Left kidney (tissue), 1 donor: ENCODE measurements at regions not wholly inside any gene's neighbourhood (a gene's known extent, or its start where the extent isn't known, plus 50 kb on each side); places are given as distances from the start of the nearest gene placed in this dataset.

ENCODE experiments used
- DNase-seq: peaks from one replicate; pipeline ENCODE4 v3.0.0-alpha.2; 2013

DNA sequence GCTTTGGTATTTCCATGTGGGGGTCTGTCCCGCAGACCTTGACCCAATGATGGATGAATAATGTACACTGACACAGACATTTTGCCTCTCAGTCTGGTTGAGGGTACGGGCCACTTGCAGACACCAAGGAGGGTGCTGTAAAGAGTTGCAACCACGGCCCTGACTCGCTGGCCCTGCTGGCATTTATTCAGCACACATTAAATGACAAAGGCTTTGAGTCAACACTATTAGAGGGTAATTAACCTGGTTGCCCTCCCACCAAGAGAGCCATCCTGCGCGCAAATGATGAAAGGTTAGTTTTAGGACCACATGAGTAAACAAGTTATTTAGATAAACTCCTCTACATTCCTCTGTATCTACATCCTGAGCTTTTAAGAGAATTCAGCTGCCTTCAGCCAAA, 308.9 kb upstream of the MMS22L start:
- DNase-seq = no peak

GRCh38 chr6:97594844-97595243, 311.8 kb upstream of the MMS22L start:
- DNase-seq = peak; percentile 17

- DNase-seq = no peak
Measured at GRCh38 chr6:97621111-97621510, 338.1 kb upstream of the MMS22L start.

GRCh38 chr6:97626671-97627441, 343.8 kb upstream of the MMS22L start:
- peak; percentile 0 for DNase-seq

DNA sequence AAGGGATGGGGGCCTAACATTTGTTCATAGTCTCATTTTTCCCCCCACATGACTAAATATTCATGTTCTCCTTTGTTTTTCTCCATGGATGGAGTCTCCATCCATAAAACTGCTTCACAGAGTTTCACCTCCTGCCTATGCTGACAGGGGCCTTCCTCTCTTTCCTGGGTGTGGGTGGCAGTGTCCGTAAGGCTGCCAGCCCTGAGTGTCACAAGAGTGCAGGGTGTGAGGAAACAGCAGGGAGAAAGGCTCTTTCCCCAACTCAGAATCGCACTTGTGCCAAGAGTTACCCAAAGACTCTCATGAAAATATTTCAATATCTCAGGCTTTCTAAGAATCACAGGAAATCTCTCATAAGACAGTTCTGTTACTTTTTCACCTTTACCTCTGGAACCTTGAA, 346.2 kb upstream of the MMS22L start:
- DNase-seq = no peak

- DNase-seq = no peak
Measured at GRCh38 chr6:97630604-97631003, 347.6 kb upstream of the MMS22L start.

GRCh38 chr6:97632341-97632740, 349.3 kb upstream of the MMS22L start:
- DNase-seq = no peak

GRCh38 chr6:97639702-97640101, 356.7 kb upstream of the MMS22L start:
- DNase-seq = no peak

- no peak for DNase-seq
Measured at GRCh38 chr6:97644353-97644752, 361.3 kb upstream of the MMS22L start.

DNA sequence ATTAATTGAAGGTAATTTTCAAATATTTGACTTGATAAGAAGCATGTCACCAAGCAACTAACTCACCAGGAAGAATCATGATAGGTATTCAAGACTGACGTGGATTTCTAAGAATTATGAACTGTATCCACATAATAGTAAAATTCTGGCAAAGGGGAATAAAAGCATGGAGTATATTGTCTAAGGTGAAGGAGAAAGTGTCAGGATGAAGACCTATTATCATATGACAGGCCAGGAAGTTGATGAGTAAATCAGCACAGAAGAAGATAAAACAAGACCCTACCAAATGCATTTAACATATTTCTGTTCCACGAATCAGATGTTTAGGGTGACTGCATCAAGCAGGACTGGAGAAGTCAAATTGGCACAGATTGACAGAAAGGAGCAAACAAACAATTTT, 362.7 kb upstream of the MMS22L start:
- no peak for DNase-seq

GRCh38 chr6:97653076-97653475, 370.1 kb upstream of the MMS22L start:
- no peak for DNase-seq

DNA sequence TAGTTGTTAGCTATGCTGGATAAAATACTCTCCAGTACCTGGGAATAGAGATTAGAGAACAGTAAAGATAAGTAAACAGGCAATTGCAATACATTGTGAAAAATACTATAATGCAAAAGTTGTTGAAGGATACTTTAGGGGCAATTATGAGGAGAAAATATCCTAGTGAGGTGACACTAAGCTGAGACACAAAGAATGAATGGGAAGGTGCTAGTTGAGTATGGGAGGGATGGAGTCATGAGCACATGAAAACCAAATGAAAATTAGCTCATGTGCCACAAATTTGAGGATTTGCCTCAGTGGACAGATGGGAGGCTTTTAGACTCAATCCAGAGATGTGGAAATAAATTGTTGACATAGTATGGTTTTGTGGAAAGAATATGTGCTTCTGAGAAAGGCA, 370.5 kb upstream of the MMS22L start:
- DNase-seq = no peak

- no peak for DNase-seq
Measured at GRCh38 chr6:97654674-97655073, 371.7 kb upstream of the MMS22L start.

DNA sequence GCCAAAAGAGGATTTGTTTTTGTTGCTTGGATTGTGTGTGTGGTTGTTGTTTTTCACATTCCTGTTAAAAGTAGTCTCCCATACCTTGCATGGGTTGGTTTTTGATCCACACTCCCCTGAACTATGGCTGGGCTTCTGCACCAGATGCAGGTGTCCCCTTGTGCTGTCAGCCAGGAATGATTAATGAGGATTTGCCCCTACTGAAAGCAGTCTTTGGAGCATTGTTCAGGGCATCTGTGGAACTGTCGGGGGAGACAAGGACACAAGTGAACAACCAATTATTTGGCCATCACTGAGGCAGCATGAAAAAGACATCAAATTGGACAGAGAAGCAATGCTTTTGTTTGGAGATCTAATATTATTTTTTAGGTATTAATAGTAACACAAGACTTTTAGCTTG, 373.2 kb upstream of the MMS22L start:
- DNase-seq = no peak

- no peak for DNase-seq
Measured at GRCh38 chr6:97656706-97657350, 373.8 kb upstream of the MMS22L start.

- DNase-seq = no peak
Measured at GRCh38 chr6:97658090-97658489, 375.1 kb upstream of the MMS22L start.

- DNase-seq = no peak
Measured at GRCh38 chr6:97663252-97663651, 380.2 kb upstream of the MMS22L start.

DNA sequence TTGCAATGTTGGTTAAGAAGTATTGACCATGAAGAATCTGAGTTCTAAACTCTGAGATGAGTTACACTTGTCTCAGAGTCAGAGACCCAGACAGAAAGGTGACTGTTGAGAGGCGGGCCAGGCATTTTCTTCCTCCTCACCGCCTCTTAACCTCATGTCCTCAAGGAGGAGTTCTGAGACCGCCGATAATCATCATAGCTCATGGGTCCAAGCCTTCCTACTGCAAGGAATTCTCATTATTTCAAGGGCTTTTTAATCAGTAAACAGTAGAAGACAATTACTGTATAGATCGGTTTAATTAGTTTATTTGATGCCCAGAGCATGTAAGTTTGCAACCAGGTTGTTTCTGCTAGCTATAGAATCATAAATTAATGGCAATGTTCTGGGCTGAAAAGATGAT, 382.4 kb upstream of the MMS22L start:
- no peak for DNase-seq

- no peak for DNase-seq
Measured at GRCh38 chr6:97666889-97667288, 383.9 kb upstream of the MMS22L start.

DNA sequence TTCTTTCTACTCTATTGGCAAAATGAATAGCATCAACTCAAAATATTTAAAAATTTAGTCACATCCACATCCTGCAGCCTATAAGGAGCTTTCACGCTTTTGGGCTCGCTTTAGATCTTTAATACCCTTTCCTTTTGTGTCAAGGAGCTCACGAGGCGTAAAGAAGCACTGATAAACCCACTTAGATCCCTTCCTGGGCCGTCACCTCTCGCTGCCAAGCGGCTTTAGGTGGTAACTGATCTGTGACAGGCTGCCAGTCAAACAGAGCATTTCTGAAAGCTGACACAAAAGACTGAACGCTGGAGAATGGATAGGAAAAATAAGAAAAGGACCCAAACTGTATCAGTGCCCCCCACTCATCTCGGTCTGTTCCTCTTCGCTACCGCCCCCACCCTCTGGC, 385.7 kb upstream of the MMS22L start:
- no peak for DNase-seq

GRCh38 chr6:97669191-97670031, 386.4 kb upstream of the MMS22L start:
- no peak for DNase-seq

DNA sequence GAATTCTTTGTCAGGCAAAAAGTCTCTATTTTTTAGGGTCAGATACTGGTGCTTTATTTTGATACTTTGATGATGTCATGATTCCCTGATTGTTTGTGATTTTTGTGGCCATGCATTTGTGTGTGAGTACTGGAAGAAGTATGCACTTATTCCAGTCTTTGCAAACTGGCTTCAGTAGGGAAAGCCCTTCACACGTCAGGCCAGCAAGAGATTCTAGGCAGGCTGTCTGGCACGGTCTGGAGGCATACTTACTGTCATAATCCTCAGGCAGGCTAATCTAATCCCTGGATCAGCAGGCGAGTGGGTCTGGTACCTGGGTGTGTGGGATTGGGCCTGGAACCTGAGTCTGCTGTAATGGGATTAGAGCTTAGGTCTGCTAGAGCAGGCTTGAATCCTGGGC, 391.8 kb upstream of the MMS22L start:
- no peak for DNase-seq

DNA sequence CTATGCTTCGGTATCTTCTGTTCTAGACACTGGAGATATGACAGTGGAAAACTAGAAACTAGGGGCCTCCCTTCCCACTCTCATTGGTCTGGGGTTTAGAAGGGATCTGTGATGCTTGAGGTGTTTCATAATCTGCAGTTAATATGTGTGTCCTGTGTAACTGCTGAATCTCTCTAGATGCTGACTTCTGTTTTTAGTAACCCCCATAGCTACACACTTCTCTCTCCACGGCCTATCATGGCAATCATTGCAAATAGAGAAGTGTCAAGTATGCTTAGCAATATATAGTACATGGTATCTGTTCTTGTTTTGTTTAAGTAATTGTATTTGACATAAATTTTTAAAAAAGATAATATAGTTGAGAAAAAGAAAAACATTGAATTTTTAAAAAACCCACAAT, 394.6 kb upstream of the MMS22L start:
- no peak for DNase-seq
